ENCODE measurements at regions not wholly inside any gene's neighbourhood (a gene's known extent, or its start where the extent isn't known, plus 50 kb on each side); places are given as distances from the start of the nearest gene placed in this dataset.

- no peak for TF ChIP-seq CTCF (IDR thresholded peaks at IDR 0.05 in 4 of 5, conservative IDR thresholded peaks at IDR 0.05 in 1 of 5)
- no peak for TF ChIP-seq POLR2A (IDR thresholded peaks at IDR 0.05)
These were observed 728.6 kb downstream of the SLC4A3 start for GRCh38 chr2:220356076-220356475.

All from gastrocnemius medialis (tissue), 4 donors.